DMS153 (cell line): ENCODE measurements at regions not wholly inside any gene's neighbourhood (a gene's known extent, or its start where the extent isn't known, plus 50 kb on each side); places are given as distances from the start of the nearest gene placed in this dataset.
A peak's percentile ranks its signal among the peaks of the same experiment; 100 is the strongest.
"Not testable (repeated sequence)": the region's sequence is repeated elsewhere in the genome, so short reads cannot be mapped to it uniquely, and the experiment has no call there.

Experiments
- DNase-seq: peaks from one replicate; lab custom pipeline; 2025; lab: John Stamatoyannopoulos, UW

DNA sequence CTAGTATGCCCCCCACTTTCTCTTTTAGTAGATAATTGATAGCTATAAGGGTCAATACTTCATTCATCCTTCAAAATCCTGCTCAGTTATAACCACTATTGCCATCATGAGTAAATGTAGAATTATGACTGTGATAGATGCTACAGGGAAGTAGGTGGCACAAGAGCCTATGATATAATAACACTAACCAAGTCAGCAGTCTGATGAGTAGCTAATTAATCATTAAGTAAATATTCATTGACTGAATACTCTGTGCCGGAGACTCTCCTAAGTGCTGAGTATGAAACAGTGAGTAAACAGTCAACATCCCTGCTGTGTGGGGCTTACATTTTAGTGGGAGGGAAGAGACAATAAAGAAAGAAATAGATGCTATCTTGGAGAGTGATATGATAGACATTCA is 430.3 kb upstream of the ZNF462 start:
- DNase-seq: no peak

DNA sequence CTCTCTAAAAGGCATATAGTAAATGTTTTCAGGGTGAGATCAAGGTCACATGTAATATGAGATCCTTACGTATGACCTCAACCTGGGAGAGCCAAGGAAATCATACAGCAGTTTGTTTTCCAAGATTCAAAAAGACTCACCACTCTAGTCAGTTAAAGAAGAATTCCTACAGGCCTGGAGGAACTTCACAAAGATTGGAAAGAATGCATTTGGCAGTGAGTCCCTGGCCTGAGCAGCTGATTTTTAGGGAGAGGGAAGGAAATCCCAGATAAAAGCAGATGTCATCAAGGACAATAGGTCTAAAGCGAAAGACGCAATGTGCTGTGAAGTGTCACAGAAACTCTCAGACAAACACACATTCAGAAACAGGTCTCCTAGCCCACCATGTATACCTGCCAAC is 424.0 kb upstream of the ZNF462 start:
- no peak for DNase-seq

DNA sequence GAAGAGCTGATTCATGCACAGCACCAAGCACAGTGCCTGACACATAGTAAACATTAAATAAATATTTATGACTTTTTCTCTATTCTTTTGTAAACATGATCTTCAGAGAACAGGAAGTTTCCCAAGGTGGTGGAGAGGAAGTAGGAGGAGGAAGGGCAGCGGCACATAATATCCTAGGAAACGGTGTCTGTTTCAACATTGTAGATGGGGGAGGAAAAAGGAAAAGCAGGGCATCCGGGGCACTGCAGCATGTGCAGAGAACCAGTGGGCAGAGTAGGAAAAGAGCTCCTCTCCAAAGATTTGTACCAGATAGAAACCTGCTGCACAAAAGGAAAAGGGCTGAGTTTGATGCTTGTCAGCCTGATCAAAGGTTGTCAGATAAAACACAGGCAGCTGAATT is 421.7 kb upstream of the ZNF462 start:
- DNase-seq: no peak

DNA sequence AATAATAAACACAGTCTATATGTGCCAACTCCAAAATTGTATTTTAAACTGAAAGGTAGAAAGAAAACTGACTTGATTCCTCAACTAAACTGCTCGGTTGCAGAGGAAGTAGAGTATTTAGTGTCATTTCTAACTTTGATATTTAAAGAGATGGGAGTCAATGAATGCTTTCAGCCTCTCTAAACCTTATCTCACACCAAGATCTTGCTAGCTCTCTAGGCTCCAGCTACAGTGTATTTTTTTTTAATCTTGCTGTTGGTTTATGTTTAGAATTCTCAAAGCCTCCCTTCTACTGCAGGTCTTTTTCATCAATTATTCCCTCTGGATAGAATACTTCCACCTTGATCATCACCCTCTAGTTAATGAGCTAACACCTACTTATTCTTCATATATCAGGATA is 419.4 kb upstream of the ZNF462 start:
- DNase-seq: no peak

DNA sequence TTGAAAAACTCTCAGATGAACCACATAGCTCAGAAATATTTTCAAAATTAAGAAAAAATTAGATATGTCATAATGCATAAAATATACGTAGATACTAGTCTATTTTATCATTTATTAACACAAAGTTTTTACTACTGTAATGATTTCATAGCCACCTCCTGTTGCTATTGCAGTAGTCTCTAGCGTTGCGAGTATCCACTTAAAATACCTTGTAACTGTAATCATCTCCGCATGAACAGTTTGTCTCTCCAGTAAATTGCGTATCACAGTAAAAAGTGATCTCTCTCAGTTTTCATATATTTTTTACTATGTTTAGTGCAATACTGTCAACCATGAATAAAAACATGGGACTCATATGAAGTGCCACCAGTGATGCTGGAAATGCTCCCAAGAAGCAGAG is 417.9 kb upstream of the ZNF462 start:
- DNase-seq: no peak

DNA sequence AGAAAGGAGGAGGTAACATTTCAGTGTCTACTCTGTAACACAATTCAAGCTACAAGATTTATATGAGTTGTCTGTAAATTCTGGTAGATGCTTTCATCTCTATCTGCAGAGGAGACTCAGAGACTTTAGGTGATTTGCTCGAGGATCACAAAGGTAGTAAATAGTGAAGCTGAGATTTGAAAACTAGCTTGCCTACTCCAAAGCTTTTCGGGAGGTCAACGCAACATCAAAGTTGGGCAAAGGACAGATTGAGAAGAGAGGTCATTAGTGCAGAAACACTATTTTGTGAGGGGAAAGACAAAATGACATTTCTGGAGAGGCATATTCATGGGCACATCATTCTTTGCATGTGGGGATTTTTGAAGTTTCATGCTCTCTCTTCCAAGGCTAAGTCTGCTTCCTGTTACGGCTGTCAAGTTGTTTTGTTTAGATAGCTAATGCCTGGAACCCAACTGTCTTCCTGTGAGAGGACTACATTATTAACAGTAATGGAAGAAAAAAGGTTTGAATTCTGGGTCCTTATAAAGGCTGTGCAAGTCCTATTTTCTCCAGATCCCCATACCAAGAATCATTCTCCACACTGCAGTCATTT is 413.5 kb upstream of the ZNF462 start:
- no peak for DNase-seq

DNA sequence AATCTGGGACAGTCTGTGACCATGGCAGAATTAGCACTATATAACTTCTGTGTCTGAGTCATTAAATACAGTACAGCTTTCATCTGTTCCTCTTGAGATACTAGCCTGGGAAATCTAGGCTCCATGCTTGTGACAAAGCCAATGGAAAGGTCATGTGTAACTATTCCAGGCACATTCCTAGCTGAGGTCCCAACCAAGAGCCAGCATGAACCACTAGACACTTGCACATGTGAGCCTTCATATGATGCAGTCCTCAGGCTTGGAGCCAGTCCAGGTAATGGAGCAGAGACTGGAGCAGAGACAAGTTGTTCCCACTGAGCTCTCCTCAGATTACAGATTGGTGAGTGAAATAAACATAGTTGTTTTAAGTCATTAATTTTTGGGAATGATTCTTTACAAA is 412.4 kb upstream of the ZNF462 start:
- no peak for DNase-seq

DNA sequence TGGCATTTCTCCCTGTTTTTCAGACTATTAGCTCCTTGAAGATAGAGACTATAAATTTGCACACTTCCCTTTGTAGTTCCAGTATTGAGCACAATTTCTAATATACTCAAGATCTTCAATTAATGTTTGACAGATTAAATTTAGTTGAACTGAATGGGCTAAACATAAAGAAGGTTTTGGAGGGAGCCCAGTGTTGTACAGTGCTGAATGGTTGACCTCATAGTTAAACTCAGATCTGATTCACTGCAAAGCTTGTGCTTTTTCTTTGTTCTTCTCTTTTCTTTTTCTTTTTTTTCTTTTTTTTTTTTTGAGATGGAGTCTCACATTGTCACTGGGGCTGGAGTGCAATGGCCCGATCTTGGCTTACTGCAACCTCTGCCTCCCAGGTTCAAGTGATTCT is 411.7 kb upstream of the ZNF462 start:
- DNase-seq: no peak

DNA sequence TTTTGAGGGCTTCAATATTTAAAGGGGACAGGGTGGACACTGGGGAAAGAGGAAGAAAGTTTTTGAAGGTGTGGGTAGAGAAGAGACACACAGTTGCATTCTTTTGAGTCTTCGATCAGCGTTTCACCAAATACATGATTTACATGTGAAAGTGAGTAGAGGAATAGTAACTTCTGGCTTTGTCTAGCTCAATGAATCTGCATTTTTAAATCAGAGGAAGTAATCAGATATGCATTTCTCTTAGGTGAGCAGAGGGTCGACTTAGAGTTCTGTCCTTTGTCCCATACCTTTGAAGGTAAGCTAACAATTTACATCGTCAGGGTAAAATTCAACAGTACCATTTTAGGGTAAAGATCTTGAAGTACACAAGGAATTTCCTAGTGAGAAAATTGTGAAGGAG is 406.4 kb upstream of the ZNF462 start:
- no peak for DNase-seq

DNA sequence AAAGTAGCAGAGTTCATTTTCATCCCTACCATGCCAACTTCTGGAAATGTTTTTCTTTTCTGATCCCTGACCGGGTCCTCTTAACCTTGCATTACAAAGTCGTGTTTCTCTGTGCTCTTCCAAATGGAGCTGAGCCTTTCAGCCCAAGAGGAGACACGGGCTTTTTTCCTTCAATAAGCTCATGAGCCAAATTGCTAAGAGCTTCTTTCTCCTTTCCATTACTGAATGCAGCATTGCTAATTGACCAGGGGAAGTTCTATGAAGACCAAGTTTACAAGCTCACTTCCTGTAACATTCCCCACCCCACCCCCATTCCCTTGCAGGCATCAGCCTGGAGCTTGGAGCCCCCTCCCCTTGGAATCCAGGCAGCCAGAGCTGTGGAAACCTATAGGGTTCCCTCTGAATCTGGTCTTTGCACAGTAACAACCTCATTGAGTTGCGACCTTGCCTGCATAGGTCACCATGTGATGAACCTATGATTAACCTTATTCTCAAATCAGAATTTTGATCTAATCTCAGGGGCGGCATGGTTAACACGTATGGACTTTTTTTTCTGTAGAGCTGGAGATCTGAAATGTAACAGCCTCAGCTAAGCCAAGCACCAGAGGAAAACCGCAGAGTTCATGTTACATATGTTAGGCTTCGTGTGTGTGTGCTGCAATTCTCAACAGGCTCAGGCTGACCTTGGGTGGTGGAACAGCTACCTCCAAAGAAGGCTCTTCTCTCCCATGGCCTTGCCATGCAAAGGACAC is 395.7 kb upstream of the ZNF462 start:
- no peak for DNase-seq

DNA sequence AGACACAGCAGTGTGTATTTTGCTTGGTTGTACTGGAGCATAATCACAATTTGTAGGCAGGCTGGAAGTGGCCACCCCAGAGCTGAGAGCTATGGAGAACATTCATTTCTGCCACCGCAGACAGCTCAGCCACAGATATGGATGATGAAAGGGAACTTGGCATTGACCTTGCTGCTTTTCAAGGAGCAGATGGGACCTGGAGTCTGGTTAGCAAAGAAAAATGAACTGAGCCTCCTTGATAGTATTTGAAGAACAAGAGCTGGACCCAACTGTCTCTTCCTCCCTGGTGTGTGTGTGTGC is 395.2 kb upstream of the ZNF462 start:
- DNase-seq: no peak

DNA sequence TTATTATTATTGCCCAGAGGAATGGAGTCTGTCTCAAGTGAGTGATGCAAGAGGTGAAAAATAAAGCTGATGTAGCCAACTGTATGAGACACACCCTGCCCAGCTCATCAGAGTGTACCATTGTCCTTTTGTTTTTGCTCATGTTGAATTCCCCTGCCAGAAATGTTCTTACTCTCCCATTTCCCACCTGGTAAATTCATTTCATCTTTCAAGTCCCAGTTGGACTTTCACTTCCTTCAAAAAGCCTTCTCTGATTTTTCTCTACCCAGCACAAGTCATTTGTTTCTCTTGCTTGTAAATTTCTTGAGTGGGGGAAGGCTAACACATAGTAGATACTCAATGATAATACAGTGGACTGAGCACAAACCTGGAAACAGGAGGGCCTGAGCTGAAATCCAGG is 394.5 kb upstream of the ZNF462 start:
- DNase-seq: no peak

DNA sequence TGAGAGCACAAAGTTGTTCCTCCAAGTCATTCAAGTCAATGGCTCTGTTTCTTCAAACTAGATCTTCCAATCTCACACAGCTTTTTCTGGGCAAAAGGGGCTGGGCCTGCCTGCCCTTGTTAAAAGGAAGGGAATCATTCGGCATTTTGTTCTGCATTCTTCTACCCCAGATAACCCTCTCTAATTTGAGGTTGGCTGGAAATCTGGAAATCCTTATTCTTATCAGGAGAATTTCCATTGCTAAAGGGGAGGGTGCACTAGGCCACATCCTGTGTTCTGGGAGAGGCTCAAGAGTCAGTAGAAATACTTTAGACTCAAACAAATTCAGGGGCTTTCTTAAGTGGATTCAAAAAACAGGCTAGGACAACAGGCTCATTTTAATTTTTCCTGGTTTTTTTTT is 384.7 kb upstream of the ZNF462 start:
- no peak for DNase-seq

DNA sequence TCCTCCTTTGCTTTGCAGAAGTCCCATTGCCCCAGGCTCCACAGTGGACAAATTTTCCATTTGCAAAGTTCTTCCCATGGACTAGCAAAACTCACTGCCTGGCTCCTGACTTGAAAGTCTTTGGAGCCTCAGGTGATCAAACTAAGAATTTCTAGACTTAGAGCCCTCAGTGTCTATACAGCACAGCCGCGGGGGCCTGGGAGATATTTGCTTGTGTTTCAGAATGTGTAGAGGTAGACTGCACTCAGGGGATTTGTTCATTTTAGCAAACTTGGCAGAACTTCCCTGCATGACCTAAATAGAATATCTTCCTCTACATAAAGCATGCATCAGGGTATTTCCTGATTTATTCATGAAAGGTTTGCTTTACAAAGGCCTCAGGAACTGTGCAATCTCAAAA is 384.2 kb upstream of the ZNF462 start:
- DNase-seq: no peak

DNA sequence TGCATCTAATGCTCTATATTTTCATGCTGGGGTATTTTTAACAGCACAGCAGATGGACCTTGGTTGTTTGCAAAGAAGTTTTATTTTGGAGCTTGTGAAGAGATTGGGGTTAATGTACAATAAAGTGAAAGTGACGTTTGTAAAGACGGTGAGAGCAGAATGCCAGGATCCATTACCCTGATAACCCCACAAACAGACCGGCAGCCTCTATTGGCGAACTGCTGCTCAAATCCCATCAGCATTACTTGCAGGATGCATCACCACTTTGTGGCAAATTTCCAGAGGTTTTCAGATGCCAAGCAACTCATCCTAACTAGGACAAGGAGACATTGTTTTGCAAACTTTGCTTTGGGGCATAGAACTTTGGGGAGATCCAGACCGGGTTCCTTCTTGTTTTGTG is 383.3 kb upstream of the ZNF462 start:
- DNase-seq: no peak

DNA sequence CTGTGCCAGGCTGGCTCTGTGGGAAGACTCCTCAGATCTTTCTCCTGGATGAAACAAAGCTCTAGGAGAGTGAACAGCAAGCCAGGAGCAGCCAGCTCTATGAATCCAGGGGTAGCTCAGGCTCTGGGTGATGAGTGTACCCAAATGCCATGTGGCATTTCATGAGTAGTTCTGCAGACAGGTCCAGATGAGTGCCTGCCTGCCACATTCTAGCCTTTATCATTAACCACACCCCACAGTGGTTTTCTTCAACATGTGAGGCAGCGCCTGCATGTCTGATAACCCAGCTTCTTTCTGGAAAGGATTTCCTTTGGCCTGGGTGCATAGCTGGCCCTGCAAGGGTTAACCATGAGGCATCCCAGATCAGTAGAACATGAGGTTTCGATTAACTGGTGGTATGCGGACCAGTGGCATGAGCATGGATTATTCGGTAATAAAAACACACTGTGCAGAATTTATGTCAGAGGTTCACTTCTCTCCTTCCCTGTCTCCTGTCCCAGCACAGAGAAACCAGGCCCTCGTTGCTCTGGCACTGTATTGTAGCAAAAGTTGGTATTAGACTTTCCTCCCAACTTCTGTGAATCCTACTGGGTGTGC is 381.9 kb upstream of the ZNF462 start:
- DNase-seq: no peak

DNA sequence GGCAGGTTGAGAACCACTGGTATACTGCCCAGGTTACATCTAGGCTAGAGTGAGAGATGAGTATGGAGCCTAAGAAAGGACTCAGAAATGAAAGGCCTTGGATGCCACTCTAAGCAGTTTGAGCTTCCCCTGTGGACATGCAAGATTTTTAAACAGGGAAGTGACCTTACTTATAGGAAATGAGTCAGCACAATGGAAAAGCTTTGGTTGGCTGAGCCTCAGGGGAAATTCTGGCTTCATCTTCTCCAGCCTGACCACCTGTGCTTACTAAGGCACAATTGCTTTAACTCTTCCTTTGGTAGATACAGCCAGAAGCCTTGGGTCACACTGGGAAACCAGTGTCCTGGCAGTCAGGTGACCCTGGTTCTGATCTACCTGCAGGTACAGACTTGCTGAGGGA is 380.2 kb upstream of the ZNF462 start:
- peak; percentile 20 for DNase-seq

DNA sequence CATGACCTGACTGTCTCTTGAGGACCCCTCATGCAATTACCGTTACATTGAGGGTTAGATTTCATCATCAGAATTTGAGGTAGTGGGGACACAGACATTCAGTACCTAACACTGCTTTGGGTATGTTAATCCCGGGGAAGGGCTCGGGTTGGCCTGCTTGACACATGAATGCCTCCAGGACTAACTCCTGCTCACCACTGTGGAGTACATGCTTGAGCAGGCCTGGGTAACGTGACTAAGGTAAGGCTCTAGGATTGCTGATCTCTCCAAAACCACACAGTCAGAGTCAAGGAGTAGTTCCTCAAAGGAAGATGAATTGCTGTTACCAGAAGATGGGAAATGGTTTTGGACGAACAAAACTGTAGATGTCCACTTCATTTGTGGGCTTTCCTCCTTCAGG is 376.3 kb upstream of the ZNF462 start:
- DNase-seq: no peak

DNA sequence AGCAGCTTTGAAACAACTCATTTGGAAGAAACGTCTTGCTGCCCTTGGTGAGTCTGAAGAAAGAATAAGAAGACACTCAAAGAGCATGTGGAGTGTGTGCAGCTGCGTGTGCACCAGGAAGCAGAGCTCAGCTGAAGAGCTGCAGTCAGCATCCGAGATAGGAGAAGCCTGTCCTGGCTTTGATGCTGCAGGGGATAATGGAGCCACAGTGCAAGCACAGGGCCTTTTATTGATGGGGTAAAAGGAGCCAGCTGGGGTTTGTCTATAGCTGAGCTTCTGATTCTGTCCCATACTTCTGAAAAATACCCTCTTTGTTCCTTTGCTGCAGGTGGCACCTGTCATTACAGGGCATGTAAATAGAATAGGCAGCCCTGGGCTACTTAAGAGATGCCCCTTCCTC is 375.7 kb upstream of the ZNF462 start:
- peak; percentile 2 for DNase-seq

DNA sequence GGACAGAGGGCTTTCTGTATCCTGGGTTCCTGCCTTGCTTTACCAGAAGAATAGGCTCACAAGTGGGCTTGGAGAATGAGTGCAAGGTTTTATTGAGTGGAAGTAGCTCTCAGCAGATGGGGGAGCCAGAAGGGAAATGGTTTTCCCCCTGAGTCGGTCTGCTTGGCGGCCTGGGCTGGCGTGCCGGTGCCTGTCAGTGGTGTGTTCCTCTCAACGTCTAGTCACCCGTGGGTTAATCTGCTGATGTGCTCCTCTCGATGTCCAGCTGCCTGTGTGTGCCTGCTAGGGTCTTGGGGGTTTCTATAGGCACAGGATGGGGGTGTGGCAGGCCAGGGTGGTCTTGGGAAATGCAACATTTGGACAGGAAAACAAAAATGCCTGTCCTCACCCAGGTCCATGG is 370.8 kb upstream of the ZNF462 start:
- DNase-seq: not testable (repeated sequence)

DNA sequence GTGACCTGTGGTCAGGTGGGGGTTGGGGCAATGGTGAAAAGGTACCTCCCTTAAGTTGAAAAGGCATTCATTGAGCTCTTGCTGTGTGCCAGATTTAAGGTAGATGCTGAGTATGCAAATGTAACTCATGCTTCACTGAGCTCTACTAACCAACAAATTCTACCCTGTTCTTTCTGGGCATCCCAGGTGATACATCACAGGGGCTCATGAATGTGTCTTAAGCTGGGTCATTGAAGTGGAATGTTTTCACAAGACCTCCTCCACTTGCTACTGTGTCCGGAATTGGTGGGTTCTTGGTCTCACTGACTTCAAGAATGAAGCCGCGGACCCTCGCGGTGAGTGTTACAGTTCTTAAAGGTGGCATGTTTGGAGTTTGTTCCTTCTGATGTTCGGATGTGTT is 362.8 kb upstream of the ZNF462 start:
- no peak for DNase-seq

DNA sequence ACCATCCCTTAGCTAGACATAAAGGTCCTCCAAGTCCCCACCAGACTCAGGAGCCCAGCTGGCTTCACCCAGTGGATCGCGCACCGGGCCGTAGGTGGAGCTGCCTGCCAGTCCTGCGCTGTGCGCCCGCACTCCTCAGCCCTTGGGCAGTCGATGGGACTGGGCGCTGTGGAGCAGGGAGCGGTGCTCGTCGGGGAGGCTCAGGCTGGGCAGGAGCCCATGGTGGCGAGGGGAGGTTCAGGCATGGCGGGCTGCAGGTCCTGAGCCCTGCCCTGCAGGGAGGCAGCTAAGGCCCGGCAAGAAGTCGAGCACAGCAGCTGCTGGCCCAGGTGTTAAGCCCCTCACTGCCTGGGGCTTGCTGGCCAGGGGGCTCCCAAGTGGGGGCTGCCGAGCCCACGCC is 361.8 kb upstream of the ZNF462 start:
- DNase-seq: not testable (repeated sequence)

DNA sequence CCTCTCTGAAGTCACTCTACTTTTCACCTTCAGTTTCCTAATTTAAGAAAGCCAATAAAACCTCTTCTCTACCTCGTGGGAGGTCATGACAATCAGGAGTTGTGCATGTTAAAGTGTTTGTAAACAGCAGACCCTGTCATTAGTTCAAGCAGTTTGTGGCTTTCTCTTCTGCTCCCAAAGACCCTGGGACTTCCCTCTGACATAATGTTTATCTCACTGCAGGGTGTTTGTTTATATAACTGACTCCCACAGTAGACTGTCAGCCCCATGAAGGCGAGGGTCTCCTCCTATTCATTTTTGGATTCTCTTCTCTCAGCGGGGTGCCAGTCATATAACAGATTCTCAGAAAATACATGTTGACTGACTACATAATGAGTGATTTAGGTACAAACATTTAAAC is 360.0 kb upstream of the ZNF462 start:
- DNase-seq: no peak

DNA sequence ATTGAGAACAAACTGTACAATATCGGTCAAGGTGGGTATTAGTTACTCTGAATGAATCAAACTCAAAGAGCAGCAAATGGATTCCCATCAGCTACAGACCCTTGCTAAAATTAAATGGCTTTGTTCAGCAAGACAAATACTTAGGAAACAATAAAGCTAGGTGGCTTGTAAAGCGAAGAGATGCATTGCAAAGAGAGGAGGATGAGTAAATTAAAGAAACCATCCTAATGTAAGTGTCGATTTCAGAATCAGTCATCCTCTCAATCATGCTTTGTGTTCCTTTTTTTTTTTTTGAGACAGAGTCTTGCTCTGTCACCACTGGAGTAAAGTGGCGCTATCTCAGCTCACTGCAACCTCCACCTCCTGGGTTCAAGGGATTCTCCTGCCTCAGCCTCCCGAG is 359.2 kb upstream of the ZNF462 start:
- DNase-seq: no peak
